ENCODE measurements at regions not wholly inside any gene's neighbourhood (a gene's known extent, or its start where the extent isn't known, plus 50 kb on each side); places are given as distances from the start of the nearest gene placed in this dataset.

GRCh38 chr21:35850542-35851103, 209.7 kb downstream of the SETD4 start:
- Histone ChIP-seq H3K79me2 (ENCODE audit: insufficient read depth) (no peaks in the 10 kb centered on the region), H3K9ac (no peak overlapping the region), H3K27ac (ENCODE audit: low read depth in 2 of 2, low read length in 1 of 2) (no peak overlapping the region), H3K4me3 (ENCODE audit: low read depth in 2 of 2, low read length in 1 of 2) (no peak overlapping the region), H3K4me1 (ENCODE audit: control insufficient read depth in 1 of 2, insufficient read depth in 2 of 2, low read depth in 1 of 2, low read length in 1 of 2) (peaks cover 0 to 13% of the 10 kb centered on the region in 2 experiments; a peak in 3 of 4 replicates), H3F3A (replicated peaks; ENCODE audit: insufficient read depth) (peaks cover 3% of the 10 kb centered on the region), H3K9me2 (no peaks in the 10 kb centered on the region), H3K4me2 (0 out of 2 replicates have a peak overlapping the region, but pooled peaks have one; percentile 25), H2AFZ (ENCODE audit: low read depth) (no peak overlapping the region), H4K20me1 (ENCODE audit: insufficient read depth) (no peaks in the 10 kb centered on the region), H3K27me3 (ENCODE audit: insufficient read depth) (no peaks in the 10 kb centered on the region; the same call in 1 of the 2 replicates), H3K9me3 (no peaks in the 10 kb centered on the region), H3K36me3 (replicated peaks in 1 of 2; ENCODE audit: control insufficient read depth in 1 of 2, insufficient read depth in 2 of 2, low read length in 1 of 2) (no peaks in the 10 kb centered on the region)
- no peak for DNase-seq
- ChIA-PET CTCF (interaction anchor here (1.4 to 3.9 kb wide), 2 partner anchors 11 to 1017 kb away, joined by 3 to 23 read pairs; no protein-coding TSS in a partner anchor), POLR2A (no interaction called here)
- 18% methylated on average over 6 of the region's 9 CpGs for WGBS (ENCODE audit: low lambda C conversion rate)
- TF ChIP-seq TEAD4 (IDR thresholded peaks at IDR 0.05; ENCODE audit: borderline replicate concordance, insufficient read depth) = no peak
- peak; percentile 63 for TF ChIP-seq TCF12 (IDR thresholded peaks at IDR 0.05)

- peak overlapping the region; percentile 25; the same call in 1 of the 2 replicates for H3K4me2 ChIP-seq
- CTCF ChIA-PET = interaction anchor here (0.9 to 3.9 kb wide), 3 partner anchors 10 to 1017 kb away, joined by 3 to 23 read pairs (median 3); no protein-coding TSS in a partner anchor
- no peaks in the 10 kb centered on the region for H4K20me1 ChIP-seq (ENCODE audit: insufficient read depth)
- no peak overlapping the region for H3K4me3 ChIP-seq (ENCODE audit: low read depth in 2 of 2, low read length in 1 of 2)
- H3F3A ChIP-seq (replicated peaks; ENCODE audit: insufficient read depth) = peaks cover 3% of the 10 kb centered on the region
- H3K36me3 ChIP-seq (replicated peaks in 1 of 2; ENCODE audit: control insufficient read depth in 1 of 2, insufficient read depth in 2 of 2, low read length in 1 of 2) = no peaks in the 10 kb centered on the region
- TF ChIP-seq JUND (IDR thresholded peaks at IDR 0.05) (no peak), EP300 (IDR thresholded peaks at IDR 0.05; ENCODE audit: borderline replicate concordance in 1 of 2, low read depth in 1 of 2, low read length in 1 of 2) (0 out of 4 replicates have a peak, but pooled peaks of 1 of the 2 experiments have one; percentile 9), NFIC (IDR thresholded peaks at IDR 0.05; ENCODE audit: borderline replicate concordance) (no peak), GABPA (IDR thresholded peaks at IDR 0.05; ENCODE audit: low read depth) (no peak), RFX5 (IDR thresholded peaks at IDR 0.05; ENCODE audit: low read length) (no peak), CTCF (IDR thresholded peaks at IDR 0.05) (no peak), EZH2phosphoT487 (IDR thresholded peaks at IDR 0.05; ENCODE audit: borderline replicate concordance, low read depth) (no peak), MXI1 (IDR thresholded peaks at IDR 0.05; ENCODE audit: low read depth, low read length) (no peak), TCF12 (IDR thresholded peaks at IDR 0.05) (no peak), ZBTB33 (IDR thresholded peaks at IDR 0.05; ENCODE audit: borderline replicate concordance, low read depth) (no peak), FOXJ3 (CRISPR knock-in tag; IDR thresholded peaks at IDR 0.05) (no peak), MEF2A (IDR thresholded peaks at IDR 0.05; ENCODE audit: borderline replicate concordance, low read depth) (no peak), CHD2 (IDR thresholded peaks at IDR 0.05; ENCODE audit: low read length, partially characterized antibody) (no peak), FOXM1 (IDR thresholded peaks at IDR 0.05; ENCODE audit: low read depth) (no peak), FOSL2 (IDR thresholded peaks at IDR 0.05; ENCODE audit: borderline replicate concordance, low read depth) (peak; percentile 27; the same call in 1 of the 2 replicates)
- TF ChIP-seq, protein P1, sequence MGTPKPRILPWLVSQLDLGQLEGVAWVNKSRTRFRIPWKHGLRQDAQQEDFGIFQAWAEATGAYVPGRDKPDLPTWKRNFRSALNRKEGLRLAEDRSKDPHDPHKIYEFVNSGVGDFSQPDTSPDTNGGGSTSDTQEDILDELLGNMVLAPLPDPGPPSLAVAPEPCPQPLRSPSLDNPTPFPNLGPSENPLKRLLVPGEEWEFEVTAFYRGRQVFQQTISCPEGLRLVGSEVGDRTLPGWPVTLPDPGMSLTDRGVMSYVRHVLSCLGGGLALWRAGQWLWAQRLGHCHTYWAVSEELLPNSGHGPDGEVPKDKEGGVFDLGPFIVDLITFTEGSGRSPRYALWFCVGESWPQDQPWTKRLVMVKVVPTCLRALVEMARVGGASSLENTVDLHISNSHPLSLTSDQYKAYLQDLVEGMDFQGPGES (IDR thresholded peaks at IDR 0.05; ENCODE audit: low read depth, low read length) = no peak
- TF ChIP-seq, protein P2, sequence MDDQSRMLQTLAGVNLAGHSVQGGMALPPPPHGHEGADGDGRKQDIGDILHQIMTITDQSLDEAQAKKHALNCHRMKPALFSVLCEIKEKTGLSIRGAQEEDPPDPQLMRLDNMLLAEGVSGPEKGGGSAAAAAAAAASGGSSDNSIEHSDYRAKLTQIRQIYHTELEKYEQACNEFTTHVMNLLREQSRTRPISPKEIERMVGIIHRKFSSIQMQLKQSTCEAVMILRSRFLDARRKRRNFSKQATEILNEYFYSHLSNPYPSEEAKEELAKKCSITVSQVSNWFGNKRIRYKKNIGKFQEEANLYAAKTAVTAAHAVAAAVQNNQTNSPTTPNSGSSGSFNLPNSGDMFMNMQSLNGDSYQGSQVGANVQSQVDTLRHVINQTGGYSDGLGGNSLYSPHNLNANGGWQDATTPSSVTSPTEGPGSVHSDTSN (IDR thresholded peaks at IDR 0.05) = no peak
- no peaks in the 10 kb centered on the region for H3K9me3 ChIP-seq
- 8% methylated on average over 5 of the region's 5 CpGs for WGBS (ENCODE audit: low lambda C conversion rate)
- H3K79me2 ChIP-seq (ENCODE audit: insufficient read depth) = no peaks in the 10 kb centered on the region
- peaks cover 0 to 8% of the 10 kb centered on the region in 2 experiments; a peak in 2 of 4 replicates for H3K4me1 ChIP-seq (ENCODE audit: control insufficient read depth in 1 of 2, insufficient read depth in 2 of 2, low read depth in 1 of 2, low read length in 1 of 2)
- H2AFZ ChIP-seq (ENCODE audit: low read depth) = no peak overlapping the region; the same call in 1 of the 2 replicates
- H3K27ac ChIP-seq (ENCODE audit: low read depth in 2 of 2, low read length in 1 of 2) = no peak overlapping the region
- no peak for DNase-seq
- POLR2A ChIA-PET = interaction anchor here (0.7 kb wide), 1 partner anchor 1066 kb away, joined by 4 read pairs; no protein-coding TSS in a partner anchor
- no peaks in the 10 kb centered on the region; the same call in 1 of the 2 replicates for H3K27me3 ChIP-seq (ENCODE audit: insufficient read depth)
- no peak overlapping the region for H3K9ac ChIP-seq
- no peaks in the 10 kb centered on the region for H3K9me2 ChIP-seq
Measured at GRCh38 chr21:35850029-35850428, 210.3 kb downstream of the SETD4 start.

Data from SK-N-SH (cell line).